H9 (cell line): ENCODE measurements at regions not wholly inside any gene's neighbourhood (a gene's known extent, or its start where the extent isn't known, plus 50 kb on each side); places are given as distances from the start of the nearest gene placed in this dataset.
A peak's percentile ranks its signal among the peaks of the same experiment; 100 is the strongest.

Experiments used
- DNase-seq: peaks from one replicate; pipeline ENCODE4 v3.0.0-alpha.2; 2017
- H2AFZ ChIP-seq: one replicate; pipeline ENCODE4 v1.6.1; 2013; ENCODE audit warnings: mild to moderate bottlenecking, low read length, control low read depth, moderate library complexity
- H2AK5ac ChIP-seq: 2 replicates; pipeline ENCODE4 v1.6.1; 2013; ENCODE audit warnings: low read length, control low read depth, mixed read lengths; ENCODE audit not compliant: insufficient read length
- H2BK120ac ChIP-seq: one replicate; pipeline ENCODE4 v1.6.1; 2013; ENCODE audit warnings: low read depth, mild to moderate bottlenecking, low read length, control low read depth, inconsistent platforms; ENCODE audit not compliant: poor library complexity, severe bottlenecking
- H2BK12ac ChIP-seq: 2 replicates; pipeline ENCODE4 v1.6.1; 2013; ENCODE audit warnings: low read length, control low read depth, mixed read lengths, low read depth; ENCODE audit not compliant: insufficient read length
- H2BK15ac ChIP-seq: 2 replicates; pipeline ENCODE4 v1.6.1; 2013; ENCODE audit warnings: low read depth, low read length, control low read depth
- H2BK20ac ChIP-seq: one replicate; pipeline ENCODE4 v1.6.1; 2013; ENCODE audit warnings: low read depth, mild to moderate bottlenecking, low read length, control low read depth, inconsistent platforms; ENCODE audit not compliant: poor library complexity, severe bottlenecking
- H2BK5ac ChIP-seq: 2 replicates; pipeline ENCODE4 v1.6.1; 2013; ENCODE audit warnings: low read length, control low read depth, mixed read lengths; ENCODE audit not compliant: insufficient read length
- H3K14ac ChIP-seq: 2 replicates; pipeline ENCODE4 v1.6.1; 2013; ENCODE audit warnings: low read length, control low read depth; ENCODE audit not compliant: insufficient read depth
- H3K18ac ChIP-seq: 2 replicates; pipeline ENCODE4 v1.6.1; 2013; ENCODE audit warnings: low read depth, mild to moderate bottlenecking, mixed read lengths, low read length, control low read depth; ENCODE audit not compliant: insufficient read length
- H3K23ac ChIP-seq: 2 replicates; pipeline ENCODE4 v1.6.1; 2013; ENCODE audit warnings: low read length, control low read depth, mixed read lengths, low read depth; ENCODE audit not compliant: insufficient read length
- H3K23me2 ChIP-seq: 2 replicates; pipeline ENCODE4 v1.6.1; 2013; ENCODE audit warnings: low read depth, mild to moderate bottlenecking, mixed read lengths, low read length, control low read depth; ENCODE audit not compliant: insufficient read length, poor library complexity, severe bottlenecking
- H3K27ac ChIP-seq: 2 replicates; pipeline ENCODE4 v1.5.1; 2013; ENCODE audit warnings: low read length, control low read depth, mixed read lengths, low read depth; ENCODE audit not compliant: insufficient read length
- H3K27me3 ChIP-seq: 2 replicates; pipeline ENCODE4 v1.6.1; 2013; ENCODE audit warnings: low read length, control low read depth, inconsistent platforms; ENCODE audit not compliant: insufficient read depth
- H3K4ac ChIP-seq: 2 replicates; pipeline ENCODE4 v1.6.1; 2013; ENCODE audit warnings: low read depth, mild to moderate bottlenecking, control low read depth, inconsistent platforms, low read length, moderate library complexity
- H3K4me1 ChIP-seq: 2 replicates; pipeline ENCODE4 v1.6.1; 2013; ENCODE audit warnings: low read length, control low read depth, inconsistent platforms; ENCODE audit not compliant: insufficient read depth
- H3K4me2 ChIP-seq: 2 replicates; pipeline ENCODE4 v1.6.1; 2013; ENCODE audit warnings: low read length, control low read depth, mixed read lengths; ENCODE audit not compliant: insufficient read length, insufficient read depth
- H3K56ac ChIP-seq: 2 replicates; pipeline ENCODE4 v1.6.1; 2013; ENCODE audit warnings: low read depth, mild to moderate bottlenecking, mixed read lengths, low read length, control low read depth; ENCODE audit not compliant: insufficient read length
- H3K79me1 ChIP-seq: 2 replicates; pipeline ENCODE4 v1.6.1; 2013; ENCODE audit warnings: low read depth, mild to moderate bottlenecking, moderate library complexity, low read length, control low read depth, inconsistent platforms; ENCODE audit not compliant: insufficient read depth, poor library complexity, severe bottlenecking
- H3K79me2 ChIP-seq: 2 replicates; pipeline ENCODE4 v1.6.1; 2013; ENCODE audit warnings: low read length, control low read depth, inconsistent platforms; ENCODE audit not compliant: insufficient read depth
- H3K9ac ChIP-seq: 2 replicates; pipeline ENCODE4 v1.6.1; 2013; ENCODE audit warnings: low read length, control low read depth, mixed read lengths; ENCODE audit not compliant: insufficient read length; ENCODE audit errors: extremely low read depth
- H3K9me3 ChIP-seq: one replicate; pipeline ENCODE4 v1.6.1; 2013; ENCODE audit warnings: low read depth, low read length, inconsistent platforms; ENCODE audit not compliant: control insufficient read depth
- H3T11ph ChIP-seq: one replicate; pipeline ENCODE4 v1.6.1; 2013; ENCODE audit warnings: mild to moderate bottlenecking, low read length, control low read depth, inconsistent platforms
- H4K20me1 ChIP-seq: one replicate; pipeline ENCODE4 v1.6.1; 2013; ENCODE audit not compliant: control insufficient read depth, insufficient read length, insufficient read depth
- H4K5ac ChIP-seq: 2 replicates; pipeline ENCODE4 v1.6.1; 2013; ENCODE audit warnings: low read depth, mild to moderate bottlenecking, mixed read lengths, low read length, control low read depth; ENCODE audit not compliant: insufficient read length
- H4K8ac ChIP-seq: replicated peaks from 2 replicates; pipeline ENCODE4 v1.6.1; 2013; ENCODE audit warnings: low read length, control low read depth, mixed read lengths, low read depth; ENCODE audit not compliant: insufficient read length
- H4K91ac ChIP-seq: 2 replicates; pipeline ENCODE4 v1.6.1; 2013; ENCODE audit warnings: low read depth, mild to moderate bottlenecking, moderate library complexity, mixed read lengths, low read length, control low read depth; ENCODE audit not compliant: insufficient read length
- H3K27ac Mint-ChIP-seq, 3 experiments: 2 replicates in 2 of 3; 3 replicates in 1 of 3; pipeline ENCODE4 v1.8.0; 2020 to 2021; ENCODE audit warnings: mixed read lengths in 3 of 3, mild to moderate bottlenecking in 1 of 3, moderate library complexity in 1 of 3
- H3K27me3 Mint-ChIP-seq: 2 replicates; pipeline ENCODE4 v1.8.0; 2021; ENCODE audit warnings: low read depth, mild to moderate bottlenecking, moderate library complexity, mixed read lengths
- H3K36me3 Mint-ChIP-seq, 3 experiments: 2 replicates in 2 of 3; 3 replicates in 1 of 3; pipeline ENCODE4 v1.8.0; 2020 to 2021; ENCODE audit warnings: low read depth in 3 of 3, mixed read lengths in 3 of 3; ENCODE audit not compliant: insufficient read depth in 1 of 3
- H3K4me1 Mint-ChIP-seq, 2 experiments: 2 replicates each; pipeline ENCODE4 v1.8.0; 2020; ENCODE audit warnings: mixed read lengths in 2 of 2
- H3K4me3 Mint-ChIP-seq, 2 experiments: 2 replicates in 1 of 2; 3 replicates in 1 of 2; pipeline ENCODE4 v1.8.0; 2020 to 2021; ENCODE audit warnings: mild to moderate bottlenecking in 2 of 2, mixed read lengths in 2 of 2, moderate library complexity in 1 of 2
- H3K9me3 Mint-ChIP-seq, 2 experiments: 2 replicates in 1 of 2; 3 replicates in 1 of 2; pipeline ENCODE4 v1.8.0; 2020; ENCODE audit warnings: mild to moderate bottlenecking in 2 of 2, mixed read lengths in 2 of 2, moderate library complexity in 1 of 2
- CTCF ChIP-seq: fragments of 200-600 bp; sonication (generic); conservative IDR thresholded peaks from 3 replicates; pipeline ENCODE4 v1.8.0; 2021; ENCODE audit warnings: antibody characterized with exemption, mild to moderate bottlenecking
- WGBS: extraction: QIAGEN DNeasy Blood & Tissue Kit; methylation state at CpG from one replicate; pipeline ENCODE4 v1.1.7; 2013; ENCODE audit warnings: missing lambda C conversion rate, low lambda C conversion rate, mixed read lengths; ENCODE audit not compliant: insufficient read length; ENCODE audit errors: extremely low coverage; 5-methylcytosine and 5-hydroxymethylcytosine counted together

- H2BK20ac ChIP-seq = no peak overlapping the region
- H4K20me1 ChIP-seq = no peaks in the 10 kb centered on the region
- H2BK15ac ChIP-seq = no peak overlapping the region
- H3K4me1 ChIP-seq = peaks cover 4% of the 10 kb centered on the region; the same call in 1 of the 2 replicates
- no peak overlapping the region for H2AK5ac ChIP-seq
- H3K4me3 Mint-ChIP-seq = 0 out of 5 replicates have a peak overlapping the region, but pooled peaks of 1 of the 2 experiments have one; percentile 20
- no peak overlapping the region for H3K56ac ChIP-seq
- H3K27me3 ChIP-seq = no peaks in the 10 kb centered on the region
- no peak for TF ChIP-seq CTCF
- no peaks in the 10 kb centered on the region for H3K27me3 Mint-ChIP-seq
- no peak overlapping the region for H4K8ac ChIP-seq
- H3T11ph ChIP-seq = no peak overlapping the region
- no peak overlapping the region for H3K9ac ChIP-seq
- no peak for DNase-seq
- H3K14ac ChIP-seq = no peak overlapping the region
- no CpG with 5 or more reads among the region's 5 CpGs for WGBS
- no peak overlapping the region for H3K18ac ChIP-seq
- no peak overlapping the region for H4K91ac ChIP-seq
- no peaks in the 10 kb centered on the region for H3K79me2 ChIP-seq
- H3K23me2 ChIP-seq = no peaks in the 10 kb centered on the region
- peak overlapping the region; percentile 84 to 92 (median 87); a peak in 6 of 7 replicates for H3K27ac Mint-ChIP-seq
- no peak overlapping the region for H2AFZ ChIP-seq
- H3K4me2 ChIP-seq = no peak overlapping the region
- H3K4me1 Mint-ChIP-seq = peaks cover 19 to 23% of the 10 kb centered on the region in 2 experiments
- peaks cover 5 to 6% of the 10 kb centered on the region in 2 experiments; a peak in 4 of 5 replicates for H3K9me3 Mint-ChIP-seq
- H4K5ac ChIP-seq = no peak overlapping the region
- H2BK12ac ChIP-seq = no peak overlapping the region
- H3K27ac ChIP-seq = peak overlapping the region; percentile 69
- no peak overlapping the region for H3K23ac ChIP-seq
- peaks cover 2 to 16% (median 6%) of the 10 kb centered on the region in 3 experiments; a peak in 4 of 7 replicates for H3K36me3 Mint-ChIP-seq
- H3K9me3 ChIP-seq = no peaks in the 10 kb centered on the region
- H3K4ac ChIP-seq = no peak overlapping the region
- H2BK5ac ChIP-seq = no peak overlapping the region
- no peak overlapping the region for H2BK120ac ChIP-seq
- H3K79me1 ChIP-seq = no peaks in the 10 kb centered on the region
Measured at GRCh38 chr21:18155508-18156193, 89.0 kb upstream of the CHODL start.
